Endothelial cell of umbilical vein (primary cell): ENCODE measurements at regions not wholly inside any gene's neighbourhood (a gene's known extent, or its start where the extent isn't known, plus 50 kb on each side); places are given as distances from the start of the nearest gene placed in this dataset.

Source experiments
- BruUV-seq: library from RNA; stranded (reverse); fragments of 400-500 nt; replicated peaks from 2 replicates; lab custom pipeline; 2021; lab: Mats Ljungman, UMichigan
- CTCF ChIA-PET: fragments of 300-600, 350-600 bp; sonication (Branson Sonifier 250); formaldehyde crosslinking; loops from one replicate; lab custom pipeline; 2021; ENCODE audit warnings: antibody characterized with exemption, inconsistent platforms; lab: Charles Lee
- POLR2A ChIA-PET: fragments of 300-600, 350-600 bp; sonication (Branson Sonifier 250); formaldehyde crosslinking; loops from one replicate; lab custom pipeline; 2021; ENCODE audit warnings: antibody characterized with exemption, inconsistent platforms; lab: Charles Lee
- DNase-seq: peaks from one replicate; pipeline ENCODE4 v3.0.0-alpha.2; 2011; ENCODE audit warnings: low read depth, low spot score
- FAIRE-seq: peaks from 2 replicates; lab custom pipeline; 2011; peaks lifted over from hg19 to GRCh38; lab: Jason Lieb, UNC
- H2AFZ ChIP-seq: 2 replicates; pipeline ENCODE4 v1.6.0; 2012; ENCODE audit warnings: low read depth, low read length, control low read depth, inconsistent platforms
- H3K27ac ChIP-seq: 2 replicates; pipeline ENCODE4 v1.5.1; 2011; ENCODE audit warnings: low read depth, mild to moderate bottlenecking, control low read depth, low read length, moderate library complexity; ENCODE audit not compliant: insufficient read depth
- H3K27me3 ChIP-seq, 2 experiments: 2 replicates each; pipeline versions ENCODE4 v1.6.0 to v1.6.1; 2011; ENCODE audit warnings: low read length in 2 of 2, mixed read lengths in 1 of 2; ENCODE audit not compliant: control insufficient read depth in 2 of 2, insufficient read depth in 2 of 2
- H3K36me3 ChIP-seq, 2 experiments: 2 replicates in 1 of 2; 3 replicates in 1 of 2; pipeline ENCODE4 v1.5.1; 2011; ENCODE audit warnings: low read length in 2 of 2, mild to moderate bottlenecking in 1 of 2, moderate library complexity in 1 of 2; ENCODE audit not compliant: control insufficient read depth in 2 of 2, insufficient read depth in 2 of 2; ENCODE audit errors: extremely low read depth in 1 of 2
- H3K4me1 ChIP-seq: 3 replicates; pipeline ENCODE4 v1.5.1; 2011; ENCODE audit warnings: mild to moderate bottlenecking, low read length; ENCODE audit not compliant: control insufficient read depth, insufficient read depth; ENCODE audit errors: extremely low read depth
- H3K4me2 ChIP-seq: 2 replicates; pipeline ENCODE4 v1.6.1; 2011; ENCODE audit warnings: low read length, control low read depth, mixed read lengths; ENCODE audit not compliant: insufficient read depth
- H3K4me3 ChIP-seq, 3 experiments: fragments of 200-600 bp in 1 of 3; sonication (generic), shearing (Covaris generic) in 1 of 3; replicated peaks in 1 of 3; 2 replicates each; pipeline ENCODE4 v1.5.1; 2011 to 2016; ENCODE audit warnings: control low read depth in 3 of 3, low read length in 3 of 3, mild to moderate bottlenecking in 2 of 3, inconsistent platforms in 1 of 3, low read depth in 1 of 3, moderate library complexity in 1 of 3; ENCODE audit not compliant: insufficient read depth in 1 of 3
- H3K79me2 ChIP-seq: 2 replicates; pipeline ENCODE4 v1.6.0; 2012; ENCODE audit warnings: low read length, inconsistent platforms; ENCODE audit not compliant: control insufficient read depth, insufficient read depth
- H3K9ac ChIP-seq: replicated peaks from 2 replicates; pipeline ENCODE3; 2011; ENCODE audit warnings: low read length, control low read depth; ENCODE audit not compliant: insufficient read depth; ENCODE audit errors: extremely low read depth
- H3K9me1 ChIP-seq: replicated peaks from 3 replicates; pipeline ENCODE4 v1.6.0; 2011; ENCODE audit warnings: mild to moderate bottlenecking, low read length; ENCODE audit not compliant: control insufficient read depth, insufficient read depth; ENCODE audit errors: extremely low read depth
- H3K9me3 ChIP-seq: replicated peaks from 2 replicates; pipeline ENCODE4 v1.5.1; 2012; ENCODE audit warnings: low read length, inconsistent platforms; ENCODE audit not compliant: control insufficient read depth, insufficient read depth
- H4K20me1 ChIP-seq: replicated peaks from 2 replicates; pipeline ENCODE3; 2011; ENCODE audit warnings: mild to moderate bottlenecking, low read length; ENCODE audit not compliant: control insufficient read depth, insufficient read depth; ENCODE audit errors: extremely low read depth
- CTCF ChIP-seq, 2 donors: IDR thresholded peaks; 1 replicate in 1 of 2; 2 replicates in 1 of 2; pipeline ENCODE4 v1.5.1; 2011; ENCODE audit warnings: low read length in 2 of 2, mild to moderate bottlenecking in 2 of 2, moderate library complexity in 2 of 2, control low read depth in 1 of 2, inconsistent platforms in 1 of 2, low read depth in 1 of 2; ENCODE audit not compliant: insufficient read depth in 1 of 2; ENCODE audit errors: extremely low read depth in 1 of 2
- EZH2 ChIP-seq: IDR thresholded peaks from 2 replicates; pipeline ENCODE4 v1.6.1; 2012; ENCODE audit warnings: borderline replicate concordance, low read depth, mild to moderate bottlenecking, moderate library complexity, low read length, inconsistent platforms; ENCODE audit not compliant: severe bottlenecking
- FOS ChIP-seq: IDR thresholded peaks from 2 replicates; pipeline ENCODE4 v1.6.1; 2011; ENCODE audit warnings: mild to moderate bottlenecking, low read length, moderate library complexity, borderline replicate concordance; ENCODE audit not compliant: insufficient read depth
- GATA2 ChIP-seq: IDR thresholded peaks from 2 replicates; pipeline ENCODE4 v1.7.0; 2011; ENCODE audit warnings: low read depth, mild to moderate bottlenecking, moderate library complexity, mixed read lengths, low read length; ENCODE audit not compliant: insufficient read length, insufficient read depth
- JUN ChIP-seq: IDR thresholded peaks from 2 replicates; pipeline ENCODE4 v1.6.1; 2011; ENCODE audit warnings: borderline replicate concordance, low read depth; ENCODE audit not compliant: insufficient read length, insufficient read depth
- MAX ChIP-seq: IDR thresholded peaks from 2 replicates; pipeline ENCODE4 v1.6.1; 2011; ENCODE audit not compliant: insufficient read depth, insufficient read length
- MYC ChIP-seq: IDR thresholded peaks from one replicate; pipeline ENCODE4 v1.6.1; 2011; ENCODE audit warnings: mild to moderate bottlenecking, low read depth, low read length
- POLR2A ChIP-seq: IDR thresholded peaks from 2 replicates; pipeline ENCODE4 v1.6.1; 2012; ENCODE audit warnings: low read depth, mild to moderate bottlenecking, control low read depth, low read length
- POLR2AphosphoS5 ChIP-seq: IDR thresholded peaks from 2 replicates; pipeline ENCODE4 v1.6.1; 2012; ENCODE audit warnings: low read depth, mild to moderate bottlenecking, control low read depth, low read length, moderate library complexity; ENCODE audit not compliant: insufficient read depth
- dilution Hi-C: fragments of 300-500 bp; cut with MboI; formaldehyde crosslinking; loops from one replicate; pipeline ENCODE4 v1.15.0; 2019; ENCODE audit warnings: low sequenced_read_pairs; ENCODE audit not compliant: extremely low pct_ligation_motif_present
- intact Hi-C: fragments of 100-400 bp; cut with micrococcal nuclease; formaldehyde crosslinking; loops from one replicate; pipeline ENCODE4 v1.10.0; 2022

GRCh38 chr10:44635176-44635575 is 250.3 kb upstream of the CXCL12 start:
- CTCF ChIA-PET = no interaction called here
- DNase-seq (no peak), FAIRE-seq (no peak)
- no peaks in the 10 kb centered on the region for H3K4me1 ChIP-seq
- H3K36me3 ChIP-seq = no peaks in the 10 kb centered on the region
- no peak overlapping the region for H3K4me2 ChIP-seq
- intact Hi-C loops = no loop called here
- H3K27ac ChIP-seq = no peak overlapping the region
- POLR2A ChIA-PET = no interaction called here
- H3K9ac ChIP-seq = no peak overlapping the region
- H4K20me1 ChIP-seq = no peaks in the 10 kb centered on the region
- H3K79me2 ChIP-seq = no peaks in the 10 kb centered on the region
- H2AFZ ChIP-seq = no peak overlapping the region
- no peak overlapping the region for H3K4me3 ChIP-seq
- TF ChIP-seq FOS (no peak), JUN (no peak), EZH2 (no peak), POLR2A (no peak), MAX (no peak), POLR2AphosphoS5 (no peak), CTCF (IDR thresholded peaks at IDR 0.05; ENCODE audit: extremely low read depth in 1 of 2, insufficient read depth in 1 of 2, low read depth in 1 of 2, low read length in 2 of 2) (no peak), GATA2 (no peak), MYC (no peak)
- H3K9me3 ChIP-seq = no peaks in the 10 kb centered on the region
- BruUV-seq = no TSS peak
- H3K9me1 ChIP-seq = no peaks in the 10 kb centered on the region
- dilution Hi-C loops = no loop called here
- H3K27me3 ChIP-seq = no peaks in the 10 kb centered on the region
